HFFc6 (cell line): ENCODE measurements at regions not wholly inside any gene's neighbourhood (a gene's known extent, or its start where the extent isn't known, plus 50 kb on each side); places are given as distances from the start of the nearest gene placed in this dataset.
A peak's percentile ranks its signal among the peaks of the same experiment; 100 is the strongest.

Source experiments
- DNase-seq: peaks from one replicate; pipeline ENCODE4 v3.0.0-alpha.2; 2018
- H3K27ac Mint-ChIP-seq: 2 replicates; pipeline ENCODE4 v1.8.0; 2020; ENCODE audit warnings: mild to moderate bottlenecking, mixed read lengths
- H3K27me3 Mint-ChIP-seq: 2 replicates; pipeline ENCODE4 v1.8.0; 2021; ENCODE audit warnings: mild to moderate bottlenecking, moderate library complexity, mixed read lengths; ENCODE audit not compliant: insufficient read depth
- H3K36me3 Mint-ChIP-seq: 2 replicates; pipeline ENCODE4 v1.8.0; 2021; ENCODE audit warnings: low read depth, mixed read lengths
- H3K4me1 Mint-ChIP-seq: 2 replicates; pipeline ENCODE4 v1.8.0; 2020; ENCODE audit warnings: low read depth, mixed read lengths
- H3K4me3 Mint-ChIP-seq: 2 replicates; pipeline ENCODE4 v1.8.0; 2020; ENCODE audit warnings: mild to moderate bottlenecking, moderate library complexity, mixed read lengths
- H3K9me3 Mint-ChIP-seq: 2 replicates; pipeline ENCODE4 v1.8.0; 2020; ENCODE audit warnings: mild to moderate bottlenecking, mixed read lengths
- CTCF ChIP-seq: fragments of 200-600 bp; sonication (generic); IDR thresholded peaks from 2 replicates; pipeline ENCODE4 v1.5.0; 2021; ENCODE audit warnings: antibody characterized with exemption, mild to moderate bottlenecking

DNA sequence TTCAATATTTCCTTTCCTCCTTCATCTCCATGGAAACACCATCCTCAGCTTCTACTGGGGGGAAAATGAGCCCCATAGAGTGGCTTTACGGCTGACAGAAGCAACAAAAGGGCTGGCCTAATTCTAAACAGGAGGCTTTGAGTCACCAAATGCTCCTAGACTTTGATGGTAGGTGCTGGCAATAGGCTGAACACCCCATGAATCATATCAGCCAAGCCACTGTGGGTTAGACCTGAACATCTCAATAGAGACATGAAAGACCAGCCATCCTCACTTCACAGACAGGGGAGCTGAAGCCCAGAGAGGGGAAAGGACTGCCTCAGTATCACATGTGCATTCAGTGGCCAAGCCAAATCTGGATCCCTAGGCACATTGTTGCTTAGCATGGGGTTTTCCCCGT, 107.6 kb downstream of the AMER1 start:
- H3K4me3 Mint-ChIP-seq = no peak overlapping the region
- TF ChIP-seq CTCF = no peak
- DNase-seq = no peak
- no peaks in the 10 kb centered on the region for H3K4me1 Mint-ChIP-seq
- peaks cover 4% of the 10 kb centered on the region for H3K27me3 Mint-ChIP-seq
- H3K9me3 Mint-ChIP-seq = no peaks in the 10 kb centered on the region
- H3K36me3 Mint-ChIP-seq = no peaks in the 10 kb centered on the region
- no peak overlapping the region for H3K27ac Mint-ChIP-seq

DNA sequence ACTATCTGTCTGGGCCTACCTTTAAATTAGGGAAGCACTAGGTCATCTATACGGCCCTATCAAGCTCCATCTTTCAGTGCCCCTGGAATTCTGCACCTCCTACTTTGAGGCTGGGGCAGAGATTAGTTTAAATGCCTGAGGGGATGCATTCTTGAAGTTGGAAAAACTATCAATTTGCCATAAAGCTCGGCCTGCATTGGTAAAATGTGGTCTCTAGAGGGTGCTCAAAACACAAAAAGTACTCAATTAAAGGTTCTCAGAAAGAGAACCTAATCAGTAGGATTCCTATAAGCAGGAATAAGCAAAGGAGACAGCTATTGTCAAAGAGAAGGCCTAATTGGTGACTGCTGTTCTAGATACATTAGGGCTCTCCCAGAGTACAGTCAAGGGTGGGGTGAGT, 111.7 kb downstream of the AMER1 start:
- Mint-ChIP-seq H3K36me3 (no peaks in the 10 kb centered on the region), H3K27ac (no peak overlapping the region), H3K9me3 (no peaks in the 10 kb centered on the region), H3K4me3 (no peak overlapping the region), H3K4me1 (no peaks in the 10 kb centered on the region), H3K27me3 (no peaks in the 10 kb centered on the region; the same call in 1 of the 2 replicates)
- peak; percentile 13 for DNase-seq
- TF ChIP-seq CTCF = peak; percentile 57; the same call in 1 of the 2 replicates
